Vagina (tissue), 2 donors: ENCODE measurements at regions not wholly inside any gene's neighbourhood (a gene's known extent, or its start where the extent isn't known, plus 50 kb on each side); places are given as distances from the start of the nearest gene placed in this dataset.

Experiments
- DNase-seq, 2 donors: peaks; one replicate each; pipeline ENCODE4 v3.0.0-alpha.2; 2017; ENCODE audit errors: extremely low spot score in 2 of 2
- H3K27ac ChIP-seq: fragments of 200-600 bp; sonication (generic); one replicate; pipeline ENCODE4 v1.5.1; 2019
- H3K27me3 ChIP-seq: fragments of 200-600 bp; sonication (generic); one replicate; pipeline ENCODE4 v1.5.1; 2019
- H3K36me3 ChIP-seq, 2 donors: fragments of 200-600 bp; sonication (generic); one replicate each; pipeline ENCODE4 v1.5.1; 2017 to 2019
- H3K4me1 ChIP-seq: fragments of 200-600 bp; sonication (generic); one replicate; pipeline ENCODE4 v1.5.1; 2019
- H3K4me3 ChIP-seq, 2 donors: fragments of 200-600 bp; sonication (generic); 1 replicate in 1 of 2; 2 replicates in 1 of 2; pipeline ENCODE4 v1.5.1; 2016 to 2019
- H3K9me3 ChIP-seq: fragments of 200-600 bp; sonication (generic); one replicate; pipeline ENCODE4 v1.5.1; 2019
- CTCF ChIP-seq, 3 experiments: fragments of 450-650 bp in 2 of 3; fragments of 200-600 bp in 1 of 3; sonication (generic) in 1 of 3; IDR thresholded peaks; one replicate each; pipeline ENCODE4 v1.5.1; 2017 to 2019; ENCODE audit warnings: antibody characterized with exemption in 3 of 3, mild to moderate bottlenecking in 2 of 3, moderate library complexity in 2 of 3
- POLR2A ChIP-seq, 2 donors: fragments of 450-650 bp; IDR thresholded peaks; one replicate each; pipeline ENCODE4 v1.6.1; 2017; ENCODE audit warnings: antibody characterized with exemption in 2 of 2, mild to moderate bottlenecking in 2 of 2, moderate library complexity in 2 of 2
- POLR2AphosphoS5 ChIP-seq, 2 donors: sonication (generic); formaldehyde crosslinking; IDR thresholded peaks; one replicate each; pipeline ENCODE4 v1.9.0; 2017; ENCODE audit warnings: antibody characterized with exemption in 2 of 2, mild to moderate bottlenecking in 2 of 2, low read depth in 1 of 2; ENCODE audit not compliant: insufficient read depth in 1 of 2
- intact Hi-C: fragments of 100-400 bp; cut with DNase I; formaldehyde crosslinking; loops from one replicate; pipeline ENCODE4 v1.15.1; 2023

- no peaks in the 10 kb centered on the region for H3K9me3 ChIP-seq
- no peaks in the 10 kb centered on the region for H3K36me3 ChIP-seq
- H3K4me3 ChIP-seq = no peak overlapping the region
- no peak for TF ChIP-seq POLR2AphosphoS5 (IDR thresholded peaks at IDR 0.05; ENCODE audit: insufficient read depth in 1 of 2, low read depth in 1 of 2)
- no peak for TF ChIP-seq POLR2A (IDR thresholded peaks at IDR 0.05)
- TF ChIP-seq CTCF (IDR thresholded peaks at IDR 0.05) = no peak
- H3K27me3 ChIP-seq = no peaks in the 10 kb centered on the region
- H3K27ac ChIP-seq = no peak overlapping the region
- intact Hi-C loops = no loop called here
- H3K4me1 ChIP-seq = no peaks in the 10 kb centered on the region
- no peak for DNase-seq
Measured at GRCh38 chr4:35491093-35491492, 753.2 kb downstream of the ARAP2 start.

- Histone ChIP-seq H3K27me3 (no peaks in the 10 kb centered on the region), H3K4me3 (no peak overlapping the region), H3K4me1 (no peaks in the 10 kb centered on the region), H3K9me3 (no peaks in the 10 kb centered on the region), H3K36me3 (no peaks in the 10 kb centered on the region), H3K27ac (no peak overlapping the region)
- no peak for DNase-seq
- TF ChIP-seq POLR2A (IDR thresholded peaks at IDR 0.05) (no peak), POLR2AphosphoS5 (IDR thresholded peaks at IDR 0.05; ENCODE audit: insufficient read depth in 1 of 2, low read depth in 1 of 2) (no peak), CTCF (IDR thresholded peaks at IDR 0.05) (no peak)
- intact Hi-C loops = no loop called here
Measured at GRCh38 chr4:35493977-35494376, 750.3 kb downstream of the ARAP2 start.

- Histone ChIP-seq H3K36me3 (no peaks in the 10 kb centered on the region), H3K27me3 (no peaks in the 10 kb centered on the region), H3K4me1 (no peaks in the 10 kb centered on the region), H3K4me3 (no peak overlapping the region), H3K27ac (no peak overlapping the region), H3K9me3 (no peaks in the 10 kb centered on the region)
- TF ChIP-seq POLR2A (IDR thresholded peaks at IDR 0.05) (no peak), POLR2AphosphoS5 (IDR thresholded peaks at IDR 0.05; ENCODE audit: insufficient read depth in 1 of 2, low read depth in 1 of 2) (no peak), CTCF (IDR thresholded peaks at IDR 0.05) (no peak)
- DNase-seq = no peak
- intact Hi-C loops = no loop called here
Measured at GRCh38 chr4:35494955-35495354, 749.4 kb downstream of the ARAP2 start.

- Histone ChIP-seq H3K27ac (no peak overlapping the region), H3K36me3 (no peaks in the 10 kb centered on the region), H3K4me1 (no peaks in the 10 kb centered on the region), H3K4me3 (no peak overlapping the region), H3K27me3 (no peaks in the 10 kb centered on the region), H3K9me3 (no peaks in the 10 kb centered on the region)
- DNase-seq = no peak
- no peak for TF ChIP-seq POLR2A (IDR thresholded peaks at IDR 0.05)
- TF ChIP-seq CTCF (IDR thresholded peaks at IDR 0.05) = no peak
- TF ChIP-seq POLR2AphosphoS5 (IDR thresholded peaks at IDR 0.05; ENCODE audit: insufficient read depth in 1 of 2, low read depth in 1 of 2) = no peak
- intact Hi-C loops = no loop called here
Measured at GRCh38 chr4:35500812-35501211, 743.5 kb downstream of the ARAP2 start.

- H3K36me3 ChIP-seq = no peaks in the 10 kb centered on the region
- DNase-seq = no peak
- no peaks in the 10 kb centered on the region for H3K27me3 ChIP-seq
- no peak overlapping the region for H3K27ac ChIP-seq
- H3K4me3 ChIP-seq = no peak overlapping the region
- no peaks in the 10 kb centered on the region for H3K9me3 ChIP-seq
- H3K4me1 ChIP-seq = no peaks in the 10 kb centered on the region
- intact Hi-C loops = no loop called here
- TF ChIP-seq POLR2A (IDR thresholded peaks at IDR 0.05) = no peak
- TF ChIP-seq POLR2AphosphoS5 (IDR thresholded peaks at IDR 0.05; ENCODE audit: insufficient read depth in 1 of 2, low read depth in 1 of 2) = no peak
- no peak for TF ChIP-seq CTCF (IDR thresholded peaks at IDR 0.05)
Measured at GRCh38 chr4:35503435-35503834, 740.9 kb downstream of the ARAP2 start.
